NCI-H146 (cell line): ENCODE measurements at regions not wholly inside any gene's neighbourhood (a gene's known extent, or its start where the extent isn't known, plus 50 kb on each side); places are given as distances from the start of the nearest gene placed in this dataset.

ENCODE experiments used
- DNase-seq: peaks from one replicate; lab custom pipeline; 2025; lab: John Stamatoyannopoulos, UW

DNA sequence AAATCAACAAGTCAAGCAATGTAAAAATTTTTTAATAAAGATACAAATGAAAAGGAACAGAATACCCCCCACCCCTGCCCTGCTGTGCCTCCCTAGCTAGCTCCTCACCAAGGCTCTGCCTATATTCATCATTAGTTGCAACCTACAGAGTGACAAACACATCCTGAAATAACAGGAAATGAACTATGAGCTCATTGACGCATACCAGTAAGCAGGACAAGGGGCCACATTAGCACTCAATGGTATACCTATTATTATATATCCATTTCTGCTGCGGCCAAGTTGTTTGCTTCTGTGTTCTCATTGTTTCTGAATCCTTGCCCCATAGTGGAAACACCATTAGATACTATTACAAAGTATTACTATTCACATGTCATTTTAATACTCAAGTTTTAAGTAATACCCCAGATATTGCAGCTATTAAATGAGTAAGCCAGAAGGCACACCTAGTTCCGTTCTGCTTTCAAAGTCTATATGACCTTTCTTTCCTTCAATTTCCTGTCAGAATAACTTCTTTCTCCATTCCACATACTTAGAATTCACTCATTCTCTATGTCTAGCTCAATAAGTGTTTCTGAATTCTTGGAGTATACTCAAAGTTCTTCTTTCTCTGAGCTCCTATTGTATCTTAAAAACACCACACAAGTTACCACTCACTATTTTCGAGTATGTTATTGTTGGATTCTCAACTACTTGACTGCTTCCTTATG lies 1214.9 kb downstream of the PLA2G4A start:
- peak; percentile 5 for DNase-seq

DNA sequence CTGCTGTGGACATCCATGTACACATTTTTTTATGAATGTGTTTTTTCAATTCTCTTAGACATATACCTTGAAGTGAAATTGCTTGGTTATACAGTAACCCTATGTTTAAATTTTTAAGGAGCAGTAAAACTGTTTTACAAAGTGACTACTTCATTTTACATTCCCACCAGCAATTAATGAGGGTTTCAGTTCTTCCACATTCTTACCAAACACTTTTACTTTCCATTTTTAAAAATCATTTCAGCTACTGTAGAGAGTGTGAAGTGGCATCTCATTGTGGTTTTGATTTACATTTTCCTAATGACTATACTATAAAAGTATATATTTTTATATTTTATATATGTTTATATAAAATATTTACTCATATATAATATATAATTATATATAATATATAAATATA lies 1221.5 kb downstream of the PLA2G4A start:
- no peak for DNase-seq

DNA sequence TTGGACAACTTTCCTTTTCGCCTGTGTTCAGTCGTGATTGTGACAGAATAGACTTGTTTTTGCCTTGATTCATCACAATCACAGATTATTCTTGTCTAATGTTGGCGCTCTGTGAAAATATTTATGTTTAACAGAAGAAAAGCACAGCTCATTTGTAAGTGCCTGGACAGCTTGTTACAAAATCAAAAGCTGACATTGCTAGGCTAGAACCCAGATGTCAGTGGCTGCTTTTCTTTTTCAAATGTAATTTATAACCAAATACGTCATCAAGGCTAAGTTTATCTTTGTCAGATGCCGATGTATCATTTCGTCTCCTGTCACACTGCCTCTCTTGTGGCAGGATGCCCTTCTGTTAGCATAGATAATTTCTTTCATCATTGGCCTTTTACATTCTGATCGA lies 1227.3 kb downstream of the PLA2G4A start:
- DNase-seq, result no peak

DNA sequence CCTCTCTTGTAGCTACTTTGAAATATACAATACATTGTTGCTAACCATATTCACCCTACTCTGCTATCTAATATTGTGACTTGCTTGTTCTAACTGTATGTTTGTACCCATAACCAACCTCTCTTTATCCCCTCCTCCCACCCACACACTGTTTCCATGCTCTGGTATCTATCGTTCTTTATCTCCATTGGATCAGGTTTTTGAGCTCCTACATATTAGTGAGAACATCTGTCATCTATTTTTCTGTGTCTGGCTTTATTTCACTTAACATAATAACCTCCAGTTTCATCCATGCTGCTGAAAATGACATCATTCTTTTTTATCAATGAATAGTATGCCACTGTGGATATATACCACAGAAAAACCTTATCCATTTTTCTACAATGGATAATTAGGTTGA lies 1230.1 kb downstream of the PLA2G4A start:
- DNase-seq, result no peak

DNA sequence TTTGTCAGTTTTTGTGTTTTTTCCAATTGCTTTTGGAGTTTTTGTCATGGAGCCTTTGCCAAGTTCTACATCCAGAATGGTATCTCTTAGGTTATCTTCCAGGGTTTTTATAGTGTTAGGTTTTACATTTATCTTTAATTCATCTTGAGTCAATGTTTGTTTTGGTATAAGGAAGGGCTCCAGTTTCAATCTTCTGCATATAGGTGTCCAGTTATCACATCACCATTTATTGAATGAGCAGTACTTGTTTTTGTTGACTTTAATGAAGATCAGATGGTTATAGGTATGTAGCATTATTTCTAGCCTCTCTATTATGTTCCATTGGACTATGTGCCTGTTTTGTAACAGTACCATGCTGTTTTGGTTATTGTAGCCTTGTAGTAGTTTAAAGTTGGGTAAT lies 1233.1 kb downstream of the PLA2G4A start:
- peak; percentile 1 for DNase-seq

DNA sequence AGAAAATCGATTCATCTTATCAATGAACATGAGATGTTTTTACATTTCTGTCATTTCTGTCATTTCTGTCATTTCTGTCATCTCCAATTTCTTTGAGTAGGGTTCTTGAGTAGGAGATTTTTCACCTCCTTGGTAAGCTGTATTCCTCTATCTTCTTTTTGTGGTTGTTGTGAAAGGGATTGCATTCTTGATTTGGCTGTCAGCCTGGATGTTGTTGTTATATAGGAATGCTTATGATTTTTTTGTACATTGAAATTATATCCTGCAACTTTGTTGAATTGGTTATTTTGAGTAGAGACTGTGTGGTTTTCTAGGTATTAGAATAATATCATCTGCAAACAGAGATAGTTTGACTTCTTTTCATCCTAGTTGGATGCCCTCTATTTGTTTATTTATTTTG lies 1233.7 kb downstream of the PLA2G4A start:
- DNase-seq, result no peak

DNA sequence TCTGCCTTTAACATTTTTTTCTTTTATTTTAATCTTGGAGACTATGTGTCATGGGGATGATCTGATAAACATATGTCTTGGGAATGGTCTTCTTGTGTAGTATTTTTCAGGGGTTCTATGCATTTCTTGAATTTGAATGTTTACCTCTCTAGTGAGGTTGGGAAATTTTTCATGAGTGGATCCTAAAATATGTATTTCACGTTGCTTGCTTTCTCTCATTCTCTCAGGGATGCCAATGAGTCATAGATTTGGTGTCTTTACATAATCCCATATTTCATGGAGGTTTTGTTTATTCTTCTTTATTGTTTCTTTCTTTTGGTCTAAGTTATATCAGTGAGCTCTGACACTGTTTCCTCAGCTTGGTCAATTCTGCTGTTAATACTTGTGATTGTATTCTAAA lies 1237.2 kb downstream of the PLA2G4A start:
- DNase-seq, result no peak

DNA sequence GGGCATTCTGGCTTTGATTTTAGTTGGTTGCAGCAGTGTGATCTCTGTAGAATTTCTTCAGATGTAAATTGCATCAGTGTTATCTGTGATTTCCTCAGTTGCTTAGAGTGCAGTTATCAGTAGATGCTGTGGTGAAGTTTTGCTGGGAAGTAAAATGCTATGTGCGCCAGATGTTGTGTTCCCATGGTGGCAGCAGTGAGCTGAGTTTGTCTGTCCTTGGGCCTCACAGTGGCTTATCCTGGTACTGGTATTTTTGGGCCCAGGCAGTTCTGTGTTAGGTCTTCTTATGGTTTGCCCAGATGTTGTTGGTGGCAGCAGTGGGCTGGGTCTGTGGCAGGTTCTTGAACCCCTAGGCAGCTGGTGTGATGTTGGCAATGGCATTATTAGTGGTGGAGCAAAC lies 1242.1 kb downstream of the PLA2G4A start:
- DNase-seq, result no peak

DNA sequence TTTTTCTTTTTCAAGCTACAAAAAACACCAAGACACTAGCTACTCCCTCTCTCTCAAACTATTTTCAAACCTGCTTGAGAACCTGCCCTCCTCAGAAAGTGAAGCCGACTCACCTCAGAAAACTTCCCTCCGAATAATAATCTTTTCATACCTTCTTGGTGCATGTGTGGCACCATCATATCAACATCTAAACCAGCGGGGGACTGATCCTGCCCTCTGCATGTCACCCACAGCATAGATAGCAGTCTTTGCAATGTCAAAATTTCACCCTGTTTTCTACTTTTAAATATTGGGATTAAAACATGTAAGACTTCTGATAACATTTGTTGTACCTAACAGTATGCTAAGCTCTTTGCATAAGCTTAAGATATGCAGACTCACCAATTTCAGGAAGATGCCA lies 1260.3 kb downstream of the PLA2G4A start:
- no peak for DNase-seq

DNA sequence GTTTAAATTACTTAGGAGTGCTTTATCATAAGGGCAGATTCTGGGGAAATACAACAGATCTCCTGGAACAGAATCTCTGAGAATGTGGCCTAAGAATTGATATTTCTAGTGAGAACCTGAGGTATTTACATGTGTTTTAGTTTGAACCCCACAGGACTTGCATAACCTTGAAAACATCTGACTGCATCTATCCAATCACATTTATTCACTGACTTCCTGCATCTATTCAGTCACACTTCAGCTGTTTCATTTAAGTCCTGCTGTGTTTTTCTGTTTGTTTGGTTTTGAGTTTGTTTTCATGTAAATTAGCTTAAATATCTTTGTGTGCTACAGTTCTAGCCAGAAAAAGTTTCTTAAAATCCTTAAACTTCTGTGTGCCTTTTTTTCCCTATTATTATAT lies 1260.7 kb downstream of the PLA2G4A start:
- DNase-seq, result no peak

DNA sequence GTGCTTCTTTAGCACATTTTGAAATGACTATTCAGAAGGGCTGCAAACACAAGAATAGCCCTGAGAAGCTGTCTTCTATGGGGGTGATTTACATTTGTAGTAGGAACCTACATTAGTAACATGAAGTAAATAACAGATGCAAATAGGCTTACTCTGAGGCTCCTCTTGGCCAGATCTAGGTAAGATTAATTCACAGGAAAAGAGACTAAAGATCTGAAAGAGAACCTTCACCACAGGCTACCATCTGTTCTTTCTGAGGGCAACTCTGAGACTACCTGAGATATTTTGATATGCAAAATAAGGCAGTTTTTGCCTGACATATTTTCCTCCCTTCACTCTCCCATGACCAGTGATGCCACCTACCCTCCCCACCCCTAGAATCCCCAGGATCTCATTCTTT lies 1267.8 kb downstream of the PLA2G4A start:
- no peak for DNase-seq

DNA sequence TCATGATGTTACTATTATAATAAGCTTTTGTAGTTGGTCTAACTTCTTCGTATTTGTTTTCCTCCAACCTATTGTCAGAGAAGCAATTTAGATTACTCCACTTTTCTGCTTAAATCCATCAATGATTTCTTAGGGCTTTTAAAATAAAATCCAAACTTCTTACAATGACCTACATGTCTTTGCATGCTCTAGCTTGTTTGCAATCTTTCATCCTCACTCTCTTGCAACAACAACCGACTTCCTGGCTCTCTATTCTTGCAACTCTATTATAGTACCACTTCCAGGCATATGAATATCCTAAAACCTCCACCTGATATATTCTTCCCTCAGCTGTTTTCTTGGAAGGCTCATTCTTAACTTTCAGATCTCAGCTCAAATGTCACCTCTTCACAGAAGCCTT lies 1288.7 kb downstream of the PLA2G4A start:
- no peak for DNase-seq

DNA sequence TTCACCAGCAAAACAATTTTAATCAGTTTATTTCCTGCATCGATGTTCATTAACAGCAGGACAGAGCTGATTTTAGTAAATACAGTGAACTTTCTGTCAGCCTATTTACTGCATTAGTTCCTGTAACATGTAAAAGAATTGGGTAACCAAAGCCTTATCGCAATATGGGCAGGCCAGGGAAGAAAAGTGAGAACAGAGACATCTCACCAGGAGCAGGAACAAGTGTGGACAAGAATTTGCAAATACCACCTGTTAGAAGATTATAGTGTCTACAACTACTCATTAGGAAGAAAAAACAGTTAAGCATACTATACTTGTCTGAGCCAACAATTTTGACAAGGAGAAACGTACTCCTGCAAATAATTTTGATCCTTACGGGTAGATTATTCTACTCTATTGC lies 1293.9 kb downstream of the PLA2G4A start:
- no peak for DNase-seq

DNA sequence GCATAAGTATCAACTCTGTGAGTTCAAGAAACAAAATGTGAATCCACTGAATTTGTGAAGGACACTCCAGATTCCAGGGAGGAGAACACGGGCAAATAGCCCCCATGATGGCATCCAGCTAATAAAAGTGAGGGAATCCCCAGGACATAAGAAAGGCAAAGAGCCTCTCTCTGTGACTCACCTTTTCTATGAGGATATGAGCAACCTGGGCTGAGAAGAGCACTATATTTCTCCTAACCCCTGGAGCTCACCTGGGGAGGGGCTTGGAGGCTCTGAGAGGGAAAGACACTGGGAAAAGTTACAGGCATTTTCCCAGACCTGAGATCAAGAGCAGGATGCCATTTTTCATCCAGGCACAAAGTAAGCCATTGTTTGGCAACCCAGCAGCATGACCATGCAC lies 1298.8 kb downstream of the PLA2G4A start:
- DNase-seq, result no peak

DNA sequence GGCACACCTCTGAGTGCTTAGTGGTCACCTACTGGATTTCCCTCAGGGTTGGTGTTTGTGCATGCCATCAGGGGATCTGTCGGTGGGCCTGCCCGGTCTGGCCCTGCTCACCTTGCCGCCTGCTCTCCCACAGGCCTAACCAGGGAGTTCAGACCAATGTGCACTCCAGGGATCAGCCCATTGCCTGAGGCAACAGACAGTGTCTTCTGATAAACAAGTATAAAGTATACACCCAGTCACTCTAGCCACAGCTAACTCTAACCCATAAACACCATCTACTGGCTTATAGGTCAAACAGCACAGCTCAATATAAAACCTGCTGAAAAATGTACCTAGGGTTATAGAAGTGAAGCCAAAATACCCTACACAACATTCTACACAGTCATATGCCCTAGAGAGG lies 1300.0 kb downstream of the PLA2G4A start:
- peak; percentile 19 for DNase-seq

DNA sequence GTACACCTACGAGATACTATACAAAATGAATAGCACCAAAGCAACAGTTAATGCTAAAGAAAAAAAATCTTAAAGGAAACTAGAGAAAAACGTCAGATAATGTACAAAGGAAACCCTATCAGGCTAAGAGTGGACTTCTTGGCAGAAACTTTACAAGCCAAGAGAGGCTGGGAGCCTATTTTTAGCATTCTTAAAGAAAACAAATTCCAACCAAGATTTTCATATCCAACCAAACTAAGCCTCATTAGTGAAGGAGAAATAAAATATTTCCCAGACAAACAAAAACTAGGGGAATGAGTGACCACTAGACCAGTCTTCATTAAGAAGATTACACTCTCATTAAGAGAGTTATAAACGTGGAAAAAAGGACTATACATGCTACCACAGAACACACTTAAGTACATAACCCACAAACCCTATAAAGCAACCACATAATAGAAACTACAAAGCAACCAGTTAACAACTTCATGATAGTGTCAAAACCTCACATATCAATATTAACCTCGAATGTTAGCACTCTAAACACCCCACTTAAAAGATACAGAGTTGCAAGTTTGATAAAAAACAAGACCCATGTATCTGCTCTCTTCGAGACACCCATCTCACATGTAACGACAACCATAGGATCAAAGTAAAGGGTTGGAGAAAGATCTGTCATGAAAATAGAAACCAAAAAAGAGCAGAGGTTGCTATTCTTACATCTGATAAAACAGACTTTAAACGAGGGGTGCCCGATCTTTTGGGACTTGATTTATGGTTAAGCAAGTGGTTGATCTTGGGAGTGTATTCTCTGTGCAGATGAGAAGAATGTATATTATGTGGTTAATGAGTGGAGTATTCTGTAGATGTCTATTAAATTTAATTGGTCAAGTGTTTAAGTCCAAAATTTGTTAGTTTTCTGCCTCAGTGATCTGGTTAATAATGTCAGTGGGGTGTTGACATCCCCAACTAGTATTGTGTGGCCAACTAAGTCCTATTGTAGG lies 1301.4 kb downstream of the PLA2G4A start:
- no peak for DNase-seq

DNA sequence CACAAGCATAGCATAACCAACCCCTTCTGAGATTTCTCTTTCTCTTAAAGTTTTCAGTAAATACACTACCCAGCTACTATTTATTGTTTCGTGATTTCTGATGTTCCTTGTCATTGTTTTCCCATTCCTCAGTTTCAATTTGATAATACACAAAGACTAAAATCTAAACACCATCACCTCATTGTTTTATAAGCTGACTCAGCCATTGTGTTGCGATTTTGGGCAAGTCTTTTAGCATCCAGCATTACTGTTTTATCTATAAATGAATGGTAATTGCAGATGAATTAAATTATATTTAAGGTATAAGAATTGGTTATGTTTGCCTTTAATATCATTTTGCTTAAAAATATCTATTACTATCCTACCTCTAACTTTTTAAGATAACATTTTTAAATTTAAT lies 1308.5 kb downstream of the PLA2G4A start:
- no peak for DNase-seq

DNA sequence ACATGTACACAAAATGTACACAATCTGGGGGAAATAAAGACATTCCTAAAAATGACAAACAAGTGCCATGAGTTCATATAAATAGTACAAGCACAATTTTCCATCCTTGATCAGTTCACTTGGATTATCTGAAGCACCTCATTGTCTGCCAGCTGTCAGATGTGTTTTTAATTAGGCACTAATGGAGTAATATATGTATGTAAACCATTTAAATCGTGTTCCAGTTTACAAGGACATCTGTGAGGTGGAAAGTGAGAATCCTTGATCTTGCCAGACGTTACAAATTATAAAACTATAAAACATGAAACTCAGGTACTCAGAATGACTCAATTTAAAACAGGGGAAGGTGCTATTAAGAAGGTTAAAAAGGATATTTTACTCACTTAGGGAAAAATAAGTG lies 1312.2 kb downstream of the PLA2G4A start:
- peak; percentile 19 for DNase-seq

DNA sequence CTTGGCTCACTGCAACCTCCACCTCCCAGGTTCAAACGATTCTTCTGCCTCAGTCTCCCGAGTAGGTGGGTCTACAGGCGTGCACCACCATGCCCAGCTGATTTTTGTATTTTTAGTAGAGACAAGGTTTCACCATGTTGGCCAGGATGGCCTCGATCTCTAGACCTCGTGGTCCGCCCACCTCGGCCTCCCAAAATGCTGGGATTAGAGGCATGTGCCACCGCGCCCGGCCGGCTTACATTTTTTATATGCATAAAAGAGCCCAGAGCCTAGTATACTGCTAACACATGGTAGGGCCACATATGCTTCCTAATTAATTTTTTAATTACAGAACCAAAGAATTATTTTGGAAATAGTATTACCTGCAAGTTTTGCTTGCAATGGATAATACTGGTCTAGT lies 1325.4 kb downstream of the PLA2G4A start:
- no peak for DNase-seq

DNA sequence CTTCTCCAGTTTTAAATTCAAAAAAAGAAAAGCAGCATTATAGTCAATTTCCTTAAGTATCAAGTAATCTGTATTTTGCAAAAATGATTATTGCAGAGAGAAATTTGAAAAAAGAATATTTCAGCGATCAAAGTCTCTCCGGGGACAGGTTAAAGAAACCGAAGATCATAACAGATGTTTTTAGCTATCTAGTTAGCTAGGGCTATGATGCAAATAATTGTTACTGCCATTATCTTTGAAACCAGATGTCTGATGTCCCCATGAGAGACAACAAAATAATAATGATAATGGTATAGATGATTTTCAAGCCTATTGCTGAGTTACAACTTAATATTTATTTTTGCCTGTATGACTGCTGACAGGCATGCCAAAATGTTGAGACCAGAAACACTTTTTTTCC lies 1326.0 kb downstream of the PLA2G4A start:
- no peak for DNase-seq

DNA sequence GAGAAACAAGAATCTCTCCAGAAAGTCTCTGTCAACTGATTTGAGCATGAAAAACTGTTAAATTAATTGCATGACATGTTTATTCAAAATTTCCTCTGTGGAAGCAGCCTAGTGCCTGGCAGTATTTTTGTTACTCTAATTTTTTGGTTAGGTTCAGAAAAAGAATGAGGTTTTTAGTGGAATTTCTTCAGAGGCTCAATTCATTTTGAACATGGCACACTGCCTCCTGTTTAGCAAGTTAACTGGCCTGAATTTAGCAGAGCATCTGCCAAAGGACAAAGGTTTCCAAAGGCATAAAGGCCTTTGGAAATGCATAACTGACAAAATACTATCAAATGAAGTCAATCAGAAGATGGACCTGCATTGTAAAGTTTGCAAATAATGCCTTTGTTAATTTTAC lies 1326.5 kb downstream of the PLA2G4A start:
- no peak for DNase-seq

DNA sequence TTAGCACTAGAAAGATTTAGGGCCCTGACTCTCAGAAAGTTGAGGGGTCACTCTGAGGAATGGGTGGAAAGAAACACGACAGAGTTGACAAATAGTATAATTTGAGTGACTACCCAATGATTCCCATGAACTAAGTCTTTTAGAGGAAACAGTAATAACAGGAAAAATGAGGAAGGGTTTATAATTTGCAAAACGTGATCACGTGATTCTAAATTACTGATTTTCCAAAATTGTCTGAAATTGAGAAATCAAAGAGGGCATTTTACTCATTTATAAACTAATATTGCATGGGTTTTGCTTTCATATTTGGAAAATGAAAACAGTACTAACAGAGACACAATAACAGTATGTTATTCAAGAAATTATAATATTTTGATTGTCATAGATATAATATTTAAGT lies 1335.7 kb downstream of the PLA2G4A start:
- no peak for DNase-seq

DNA sequence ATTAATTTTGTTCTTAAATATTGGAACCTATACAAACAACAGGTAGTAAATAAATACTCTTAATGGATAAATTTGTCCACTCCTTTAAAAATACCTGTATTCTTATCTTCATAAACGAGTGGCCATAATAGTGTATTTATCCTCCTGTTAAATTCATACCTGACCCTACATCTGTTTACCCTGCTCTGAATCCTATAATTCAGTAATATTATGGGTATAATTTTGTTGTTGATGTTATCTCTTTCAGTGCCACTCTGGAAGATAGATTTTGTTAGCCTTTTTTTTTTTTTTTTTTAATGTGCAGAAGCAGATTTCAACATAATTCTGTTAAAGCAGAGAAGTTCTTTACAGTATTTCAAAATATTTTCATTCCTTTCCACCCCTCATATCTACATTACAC lies 1337.9 kb downstream of the PLA2G4A start:
- no peak for DNase-seq
